ENCODE measurements at regions not wholly inside any gene's neighbourhood (a gene's known extent, or its start where the extent isn't known, plus 50 kb on each side); places are given as distances from the start of the nearest gene placed in this dataset.
"Not testable (repeated sequence)": the region's sequence is repeated elsewhere in the genome, so short reads cannot be mapped to it uniquely, and the experiment has no call there.

- Mint-ChIP-seq H3K9me3 (ENCODE audit: unreplicated experiment) (no peaks in the 10 kb centered on the region), H3K27ac (ENCODE audit: unreplicated experiment) (no peak overlapping the region), H3K4me3 (ENCODE audit: unreplicated experiment) (no peak overlapping the region), H3K36me3 (ENCODE audit: insufficient read depth, unreplicated experiment) (no peaks in the 10 kb centered on the region), H3K4me1 (ENCODE audit: low read depth, unreplicated experiment) (no peaks in the 10 kb centered on the region), H3K27me3 (ENCODE audit: insufficient read depth, unreplicated experiment) (peaks cover 6% of the 10 kb centered on the region)
- Histone ChIP-seq H3K9me3 (no peaks in the 10 kb centered on the region), H3K4me3 (ENCODE audit: low read depth, low read length) (no peak overlapping the region), H3K36me3 (ENCODE audit: control insufficient read depth, insufficient read depth, low read length) (no peaks in the 10 kb centered on the region), H3K4me1 (no peaks in the 10 kb centered on the region), H3K27me3 (replicated peaks; ENCODE audit: control insufficient read depth, insufficient read depth, low read length) (no peaks in the 10 kb centered on the region)
- ChIA-PET CTCF (no interaction called here), POLR2A (no interaction called here)
- intact Hi-C loops (cut with micrococcal nuclease; ENCODE audit: unreplicated experiment): loop anchor here (5.0 kb wide), 1 partner anchor 139 kb away; no protein-coding TSS in a partner anchor
- DNase-seq: no peak
- BruUV-seq (replicated peaks): no TSS peak
- TF ChIP-seq, protein P1, sequence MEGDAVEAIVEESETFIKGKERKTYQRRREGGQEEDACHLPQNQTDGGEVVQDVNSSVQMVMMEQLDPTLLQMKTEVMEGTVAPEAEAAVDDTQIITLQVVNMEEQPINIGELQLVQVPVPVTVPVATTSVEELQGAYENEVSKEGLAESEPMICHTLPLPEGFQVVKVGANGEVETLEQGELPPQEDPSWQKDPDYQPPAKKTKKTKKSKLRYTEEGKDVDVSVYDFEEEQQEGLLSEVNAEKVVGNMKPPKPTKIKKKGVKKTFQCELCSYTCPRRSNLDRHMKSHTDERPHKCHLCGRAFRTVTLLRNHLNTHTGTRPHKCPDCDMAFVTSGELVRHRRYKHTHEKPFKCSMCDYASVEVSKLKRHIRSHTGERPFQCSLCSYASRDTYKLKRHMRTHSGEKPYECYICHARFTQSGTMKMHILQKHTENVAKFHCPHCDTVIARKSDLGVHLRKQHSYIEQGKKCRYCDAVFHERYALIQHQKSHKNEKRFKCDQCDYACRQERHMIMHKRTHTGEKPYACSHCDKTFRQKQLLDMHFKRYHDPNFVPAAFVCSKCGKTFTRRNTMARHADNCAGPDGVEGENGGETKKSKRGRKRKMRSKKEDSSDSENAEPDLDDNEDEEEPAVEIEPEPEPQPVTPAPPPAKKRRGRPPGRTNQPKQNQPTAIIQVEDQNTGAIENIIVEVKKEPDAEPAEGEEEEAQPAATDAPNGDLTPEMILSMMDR (IDR thresholded peaks at IDR 0.05; ENCODE audit: insufficient read depth in 1 of 2, low read depth in 1 of 2, low read length in 1 of 2, severe bottlenecking in 1 of 2, unreplicated experiment in 1 of 2): no peak
These were observed 60.9 kb upstream of the TLR4 start for GRCh38 chr9:117643288-117643654.

- H3K9me3 Mint-ChIP-seq (ENCODE audit: unreplicated experiment); H3K9me3 ChIP-seq; CTCF ChIA-PET; H3K27me3 Mint-ChIP-seq (ENCODE audit: insufficient read depth, unreplicated experiment); DNase-seq; H3K36me3 Mint-ChIP-seq (ENCODE audit: insufficient read depth, unreplicated experiment); H3K4me1 ChIP-seq; H3K27ac Mint-ChIP-seq (ENCODE audit: unreplicated experiment); POLR2A ChIA-PET; BruUV-seq (replicated peaks); H3K4me3 Mint-ChIP-seq (ENCODE audit: unreplicated experiment); H3K27me3 ChIP-seq (replicated peaks; ENCODE audit: control insufficient read depth, insufficient read depth, low read length); H3K36me3 ChIP-seq (ENCODE audit: control insufficient read depth, insufficient read depth, low read length); H3K4me3 ChIP-seq (ENCODE audit: low read depth, low read length); H3K4me1 Mint-ChIP-seq (ENCODE audit: low read depth, unreplicated experiment): not testable (repeated sequence)
- intact Hi-C loops (cut with micrococcal nuclease; ENCODE audit: unreplicated experiment): loop anchor here (5.0 kb wide), 1 partner anchor 140 kb away; no protein-coding TSS in a partner anchor
These were observed 61.5 kb upstream of the TLR4 start for GRCh38 chr9:117642571-117643287.

DNA sequence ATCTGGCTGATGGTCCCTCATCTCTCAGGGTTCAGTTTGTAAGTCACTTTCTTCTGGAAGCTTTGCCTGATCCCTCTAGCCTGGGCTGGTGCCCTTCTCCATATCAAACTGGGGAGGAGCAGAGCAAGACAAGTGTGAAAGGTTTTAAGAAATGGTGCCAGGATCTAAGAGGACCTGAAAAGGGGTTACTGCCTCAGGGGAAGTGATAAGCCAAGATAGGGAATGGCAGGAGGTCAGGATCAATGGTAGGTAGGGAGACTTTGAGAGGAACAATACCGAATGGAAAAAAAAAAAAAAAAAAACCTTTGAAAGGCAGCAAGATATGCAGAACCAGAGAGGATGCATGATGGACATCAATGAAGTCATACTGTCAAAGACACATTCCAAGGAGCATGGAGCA is 67.5 kb upstream of the TLR4 start:
- no peaks in the 10 kb centered on the region for H3K9me3 ChIP-seq
- POLR2A ChIA-PET: no interaction called here
- CTCF ChIA-PET: no interaction called here
- intact Hi-C loops (cut with micrococcal nuclease; ENCODE audit: unreplicated experiment): no loop called here
- no peaks in the 10 kb centered on the region for H3K36me3 ChIP-seq (ENCODE audit: control insufficient read depth, insufficient read depth, low read length)
- H3K4me1 Mint-ChIP-seq (ENCODE audit: low read depth, unreplicated experiment): no peaks in the 10 kb centered on the region
- BruUV-seq (replicated peaks): no TSS peak
- no peaks in the 10 kb centered on the region for H3K36me3 Mint-ChIP-seq (ENCODE audit: insufficient read depth, unreplicated experiment)
- H3K4me3 ChIP-seq (ENCODE audit: low read depth, low read length): no peak overlapping the region
- no peaks in the 10 kb centered on the region for H3K27me3 ChIP-seq (replicated peaks; ENCODE audit: control insufficient read depth, insufficient read depth, low read length)
- peaks cover 7% of the 10 kb centered on the region for H3K27me3 Mint-ChIP-seq (ENCODE audit: insufficient read depth, unreplicated experiment)
- no peak for DNase-seq
- no peak overlapping the region for H3K4me3 Mint-ChIP-seq (ENCODE audit: unreplicated experiment)
- no peak overlapping the region for H3K27ac Mint-ChIP-seq (ENCODE audit: unreplicated experiment)
- H3K9me3 Mint-ChIP-seq (ENCODE audit: unreplicated experiment): peaks cover 8% of the 10 kb centered on the region
- TF ChIP-seq, protein P1 (IDR thresholded peaks at IDR 0.05; ENCODE audit: insufficient read depth in 1 of 2, low read depth in 1 of 2, low read length in 1 of 2, severe bottlenecking in 1 of 2, unreplicated experiment in 1 of 2): no peak
- no peaks in the 10 kb centered on the region for H3K4me1 ChIP-seq

Measured in Caco-2 (cell line).